Stimulated activated CD4-positive, alpha-beta T cell treated with anti-CD3 and anti-CD28 coated beads, Interleukin-4, amount 100 ng/mL, for 48 hours (primary cell): ENCODE measurements at regions not wholly inside any gene's neighbourhood (a gene's known extent, or its start where the extent isn't known, plus 50 kb on each side); places are given as distances from the start of the nearest gene placed in this dataset.

Source experiments
- DNase-seq, 2 donors: peaks; one replicate each; pipeline ENCODE4 v3.0.0-alpha.2; 2020; ENCODE audit warnings: low read depth in 2 of 2

GRCh38 chr9:99533421-99533820 is 288.3 kb upstream of the NR4A3 start:
- no peak for DNase-seq

DNA sequence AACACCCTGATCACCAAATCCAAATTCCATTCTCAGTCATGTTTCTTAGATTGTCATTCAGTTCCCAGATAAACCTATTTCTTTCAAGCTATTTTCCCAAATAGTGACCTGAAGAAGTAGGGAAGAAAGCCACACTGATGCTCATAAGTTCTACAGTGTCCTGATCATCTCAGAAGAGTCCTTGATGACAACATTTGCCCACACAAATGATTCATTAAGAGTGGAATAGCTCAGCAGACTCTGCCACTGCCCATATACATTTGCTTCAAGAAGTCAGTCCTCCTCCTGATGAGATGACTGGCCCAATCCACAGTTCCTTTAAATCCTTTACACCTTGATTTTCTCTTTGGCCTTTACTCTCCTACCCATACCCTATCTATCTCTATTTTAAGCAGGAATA is 283.7 kb upstream of the NR4A3 start:
- no peak for DNase-seq

DNA sequence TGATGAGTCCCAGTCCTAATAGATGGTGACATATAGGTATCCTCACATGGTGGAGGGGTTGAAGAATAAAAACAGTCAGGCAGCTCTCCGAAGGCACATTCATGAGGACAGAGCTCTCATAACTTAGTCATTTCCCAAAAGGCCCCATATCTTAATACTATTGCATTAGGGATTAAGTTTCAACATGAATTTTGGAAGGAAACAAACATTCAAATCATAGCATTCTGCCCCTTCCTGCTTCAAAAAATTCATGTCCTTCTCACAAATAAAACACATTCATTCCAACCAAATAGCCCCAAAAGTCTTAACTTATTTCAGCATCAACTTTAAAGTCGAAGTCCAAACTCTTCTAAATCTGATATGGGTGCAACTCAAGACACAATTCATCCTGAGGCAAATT is 277.2 kb upstream of the NR4A3 start:
- no peak for DNase-seq

- DNase-seq: no peak
These were observed 272.2 kb upstream of the NR4A3 start for GRCh38 chr9:99549441-99549840.

GRCh38 chr9:99555792-99556191 is 265.9 kb upstream of the NR4A3 start:
- no peak for DNase-seq

GRCh38 chr9:99556998-99557397 is 264.7 kb upstream of the NR4A3 start:
- no peak for DNase-seq

DNA sequence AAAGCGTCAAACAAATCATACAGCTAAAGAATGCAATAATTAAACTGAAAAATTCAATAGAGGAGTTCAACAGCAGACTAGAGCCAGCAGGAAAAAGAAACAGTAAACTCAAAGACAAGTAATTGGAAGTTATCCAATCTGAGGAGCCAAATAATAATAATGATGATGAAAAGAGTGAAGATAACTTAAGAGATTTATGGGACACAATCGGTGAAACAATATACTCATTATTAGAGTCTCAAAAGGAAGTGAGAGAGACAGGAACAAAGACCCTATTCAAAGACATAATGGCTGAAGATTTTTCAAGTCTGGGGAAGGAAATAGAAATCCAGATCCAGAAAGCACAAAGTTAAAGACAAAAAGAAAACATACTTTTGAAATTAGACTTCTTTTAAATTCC is 263.9 kb upstream of the NR4A3 start:
- no peak for DNase-seq

DNA sequence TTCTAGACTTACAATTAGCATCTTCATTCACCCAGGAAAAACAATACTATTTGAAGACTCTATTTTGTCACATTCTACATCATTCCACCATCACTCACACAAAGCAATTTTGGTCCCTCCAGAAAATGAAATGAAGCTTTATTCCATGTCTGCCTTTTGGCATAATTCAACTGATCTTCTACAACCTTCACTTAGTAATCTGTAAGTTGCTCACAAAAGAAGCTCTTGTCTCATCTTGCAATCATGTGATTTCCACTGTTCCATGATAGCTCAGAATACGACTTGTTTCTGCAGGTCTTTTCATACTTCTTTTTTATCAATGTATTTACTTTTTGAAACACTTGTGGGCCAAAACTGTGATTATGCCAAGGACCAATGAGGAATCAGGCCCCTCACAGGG is 261.9 kb upstream of the NR4A3 start:
- DNase-seq: no peak

GRCh38 chr9:99560561-99560960 is 261.1 kb upstream of the NR4A3 start:
- no peak for DNase-seq

- no peak for DNase-seq
These were observed 260.2 kb upstream of the NR4A3 start for GRCh38 chr9:99561509-99561917.

GRCh38 chr9:99561961-99562565 is 259.6 kb upstream of the NR4A3 start:
- no peak for DNase-seq

DNA sequence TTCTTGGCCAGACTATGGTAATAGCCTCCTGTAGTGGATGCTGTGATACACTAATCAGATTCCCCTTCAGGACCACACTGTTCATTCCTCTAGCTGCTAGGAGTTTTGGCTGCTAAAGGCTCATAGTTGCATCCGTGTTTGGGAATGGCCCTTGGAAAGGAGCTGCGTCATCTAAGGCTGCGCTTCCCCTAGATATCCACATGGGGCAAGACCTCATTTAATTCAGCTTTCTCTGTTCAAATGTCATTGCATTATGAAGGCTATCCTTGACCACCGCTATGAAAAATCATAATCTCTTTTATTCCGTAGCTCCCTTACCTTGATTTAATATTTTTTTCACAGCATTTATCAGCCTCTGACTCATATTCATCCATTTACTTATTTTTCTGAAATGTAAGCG is 258.3 kb upstream of the NR4A3 start:
- DNase-seq: no peak

- no peak for DNase-seq
These were observed 256.5 kb upstream of the NR4A3 start for GRCh38 chr9:99565203-99565602.

DNA sequence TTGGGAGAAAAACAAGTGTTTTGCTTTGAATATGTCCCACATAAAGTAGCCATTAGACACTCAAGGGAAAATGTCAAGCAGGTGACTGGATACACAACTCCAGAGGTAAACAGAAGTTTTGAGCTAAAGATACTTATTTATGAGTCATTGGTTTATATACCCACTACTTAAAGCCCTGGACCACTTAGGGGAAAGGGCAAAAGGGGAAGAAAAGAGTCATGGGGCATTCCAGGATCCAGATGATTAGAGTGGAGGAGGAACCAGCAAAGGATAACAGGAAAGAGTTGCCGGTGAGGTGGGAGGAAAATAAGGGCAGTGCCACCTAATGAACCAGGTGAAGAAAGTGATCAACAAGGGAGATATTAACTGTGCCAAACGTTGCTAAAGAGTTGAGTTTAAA is 254.2 kb upstream of the NR4A3 start:
- DNase-seq: no peak

DNA sequence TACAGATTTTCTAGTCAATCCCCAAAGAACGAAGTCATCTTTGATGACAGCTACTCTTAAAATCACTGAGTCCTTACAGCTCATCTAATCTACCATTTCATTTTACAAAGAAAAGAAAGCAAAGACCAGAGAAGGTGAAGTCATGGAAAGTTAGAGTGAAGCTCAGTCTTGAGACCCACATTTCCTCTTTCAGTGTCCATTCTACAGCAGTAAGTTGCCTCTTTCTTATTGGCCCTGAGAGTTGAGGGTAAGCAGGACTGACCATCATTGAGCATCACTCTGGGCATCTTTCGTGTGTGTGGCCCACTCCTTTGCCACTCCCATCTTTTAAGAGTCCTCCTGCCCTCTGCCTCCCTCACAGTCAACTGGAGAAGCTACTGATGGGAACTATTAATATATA is 251.8 kb upstream of the NR4A3 start:
- no peak for DNase-seq

DNA sequence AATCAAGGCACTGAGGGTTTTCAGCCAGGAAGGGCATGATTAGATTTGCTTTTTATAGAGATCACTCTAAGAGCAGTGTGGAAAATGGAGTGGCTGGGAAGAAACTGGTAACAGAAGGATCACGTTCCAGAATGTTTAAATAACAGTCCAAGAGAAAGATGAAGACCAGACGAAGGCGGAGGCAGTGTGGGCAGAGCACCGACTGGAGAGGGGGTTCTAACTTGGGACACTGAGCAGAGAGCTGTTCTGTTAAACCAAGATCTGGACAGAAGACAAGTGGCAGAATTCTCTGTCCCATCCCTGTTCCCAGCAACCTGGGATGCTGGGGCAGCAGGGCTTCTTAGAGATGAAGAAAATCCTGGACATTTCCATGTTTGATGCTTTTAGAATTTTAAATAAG is 249.1 kb upstream of the NR4A3 start:
- DNase-seq: no peak

DNA sequence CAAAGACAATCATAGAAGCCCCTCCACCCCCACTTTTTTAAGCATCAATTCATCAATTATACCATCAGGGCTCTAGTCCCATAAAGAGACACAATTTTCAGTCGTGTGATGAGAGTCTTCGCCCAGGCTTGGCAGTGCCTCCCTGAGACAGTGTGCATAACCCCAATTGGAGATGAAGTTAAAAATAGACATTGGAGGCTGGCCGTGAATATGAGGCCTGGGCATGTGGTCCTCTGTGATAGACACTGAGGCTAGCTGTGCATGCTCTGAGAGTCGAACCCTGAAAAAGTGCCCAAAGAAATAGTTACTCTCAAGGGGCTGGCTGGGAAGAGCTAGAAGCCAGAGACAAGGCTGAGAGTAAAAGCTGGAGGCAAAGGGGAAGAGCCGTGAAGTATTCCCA is 248.6 kb upstream of the NR4A3 start:
- no peak for DNase-seq

DNA sequence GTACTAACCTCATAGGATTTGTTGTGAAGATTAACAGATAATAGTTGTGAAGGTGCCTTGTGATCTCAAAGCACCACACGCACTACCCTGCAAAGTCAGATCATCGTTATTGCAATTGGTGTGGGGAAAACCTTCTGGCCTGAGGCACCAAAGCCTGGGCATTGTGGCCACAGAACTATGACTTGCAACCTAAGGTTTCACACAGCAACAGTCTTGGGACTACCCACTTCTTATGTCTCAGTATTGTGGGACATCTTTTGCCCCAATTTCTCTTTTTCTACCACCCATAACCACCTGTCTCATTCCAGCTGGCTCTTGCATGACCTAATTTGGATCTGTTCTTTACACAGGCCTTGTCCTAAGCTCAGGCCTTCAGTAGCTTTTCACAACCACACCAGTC is 247.8 kb upstream of the NR4A3 start:
- no peak for DNase-seq

GRCh38 chr9:99576002-99576401 is 245.7 kb upstream of the NR4A3 start:
- DNase-seq: no peak

DNA sequence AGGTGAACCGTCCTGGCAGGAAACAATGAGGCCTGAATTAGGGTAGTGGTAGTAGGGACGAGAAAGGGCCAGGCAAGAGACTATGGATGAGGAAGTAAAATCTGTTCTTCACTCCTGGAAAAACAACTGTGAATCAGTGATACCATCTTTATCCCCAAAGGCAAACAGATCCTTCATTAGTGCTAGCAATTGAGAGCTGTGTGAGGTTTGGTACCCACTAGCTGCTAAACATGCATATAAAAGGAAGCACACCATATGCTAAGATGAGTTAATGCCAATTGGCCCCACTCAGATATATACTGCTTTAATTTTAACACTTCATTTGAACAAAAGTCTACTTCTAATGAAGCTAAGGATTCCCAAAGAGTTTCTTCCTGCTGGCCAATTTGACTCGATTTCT is 244.8 kb upstream of the NR4A3 start:
- no peak for DNase-seq

GRCh38 chr9:99577351-99577750 is 244.3 kb upstream of the NR4A3 start:
- DNase-seq: no peak

GRCh38 chr9:99578666-99579065 is 243.0 kb upstream of the NR4A3 start:
- DNase-seq: no peak

GRCh38 chr9:99579964-99580363 is 241.7 kb upstream of the NR4A3 start:
- DNase-seq: no peak

DNA sequence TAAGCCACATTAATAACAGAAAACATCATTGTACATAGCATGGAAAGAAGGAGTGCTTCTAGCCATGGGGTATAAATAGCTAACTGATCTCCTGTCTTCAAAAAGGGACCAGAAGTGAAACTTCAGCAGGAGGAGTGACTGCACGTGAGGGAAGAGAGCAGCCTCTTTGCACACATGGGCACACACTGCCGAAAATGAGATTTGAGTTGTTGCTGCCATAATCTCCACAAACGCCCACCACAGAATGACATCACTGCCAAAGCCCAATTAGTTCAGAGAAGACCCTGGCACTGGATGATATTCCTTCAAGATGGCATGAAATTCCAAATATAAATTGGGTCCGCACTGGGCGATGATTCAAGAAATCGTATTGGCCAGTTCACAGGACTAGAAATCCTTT is 238.9 kb upstream of the NR4A3 start:
- no peak for DNase-seq

GRCh38 chr9:99588299-99588698 is 233.4 kb upstream of the NR4A3 start:
- no peak for DNase-seq
